ENCODE measurements at regions not wholly inside any gene's neighbourhood (a gene's known extent, or its start where the extent isn't known, plus 50 kb on each side); places are given as distances from the start of the nearest gene placed in this dataset.
A peak's percentile ranks its signal among the peaks of the same experiment; 100 is the strongest.

- H3K4me1 Mint-ChIP-seq, result no peaks in the 10 kb centered on the region
- ChIA-PET POLR2A (no interaction called here), CTCF (no interaction called here)
Observed at GRCh38 chr17:71301063-71301462, 819.8 kb upstream of the SOX9 start.

DNA sequence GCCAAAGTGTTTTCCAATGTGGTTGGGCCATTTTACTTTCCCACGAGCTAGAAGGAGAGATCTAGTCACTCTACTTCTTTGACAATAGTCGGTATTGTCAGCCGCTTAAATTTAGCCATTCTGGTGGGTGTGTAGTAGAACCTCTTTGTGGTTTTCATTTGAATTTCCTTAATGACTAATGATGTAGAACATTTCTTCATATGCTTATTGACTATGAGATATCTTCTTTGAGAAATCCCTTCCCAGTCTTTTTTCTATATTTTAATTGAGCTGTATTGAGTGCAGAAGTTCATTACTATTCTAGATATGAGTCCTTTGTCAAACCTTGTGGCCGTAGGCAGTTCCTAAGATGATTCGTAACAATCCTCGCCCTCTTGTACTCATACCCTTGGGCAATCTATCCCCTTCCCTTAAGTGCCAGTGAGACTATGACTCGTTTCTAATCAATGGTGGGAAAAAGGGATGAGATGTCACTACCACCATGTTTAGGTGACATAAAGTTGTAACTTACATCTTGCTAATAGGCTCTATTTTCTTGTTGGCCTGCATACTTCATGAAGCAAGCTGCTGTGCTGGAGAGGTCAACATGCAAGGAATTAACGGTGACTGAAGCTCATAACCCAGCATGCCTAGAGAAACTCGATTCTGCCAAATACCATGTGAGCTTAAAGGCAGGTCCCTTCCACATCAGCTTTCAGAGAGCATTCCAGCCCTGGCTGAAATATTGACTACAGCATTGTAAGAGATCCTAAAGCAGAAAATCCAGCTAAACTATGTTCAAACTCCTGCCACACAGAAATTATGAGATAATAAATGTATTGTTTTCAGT, 817.9 kb upstream of the SOX9 start:
- Histone ChIP-seq H3K4me1 (ENCODE audit: control insufficient read depth in 2 of 2, insufficient read depth in 2 of 2, low read length in 2 of 2) (no peaks in the 10 kb centered on the region), H3K9me3 (ENCODE audit: control extremely low read depth in 1 of 3, control insufficient read depth in 2 of 3, insufficient read depth in 1 of 3, low read length in 2 of 3) (peaks cover 0 to 9% (median 3%) of the 10 kb centered on the region in 3 donors), H3K27me3 (replicated peaks in 1 of 4; ENCODE audit: control extremely low read depth in 1 of 4, control insufficient read depth in 3 of 4, insufficient read depth in 4 of 4, low read length in 3 of 4) (no peaks in the 10 kb centered on the region), H4K20me1 (ENCODE audit: control insufficient read depth, insufficient read depth, low read length, poor library complexity, severe bottlenecking) (no peaks in the 10 kb centered on the region), H3K4me2 (replicated peaks; ENCODE audit: low read depth, low read length, poor library complexity, severe bottlenecking) (no peak overlapping the region), H2AFZ (ENCODE audit: insufficient read depth, low read depth, low read length, poor library complexity, severe bottlenecking) (no peak overlapping the region), H3K27ac (ENCODE audit: low read length in 2 of 2) (no peak overlapping the region), H3K79me2 (ENCODE audit: control insufficient read depth, insufficient read depth, low read length) (no peaks in the 10 kb centered on the region), H3K36me3 (replicated peaks in 1 of 2; ENCODE audit: control extremely low read depth in 1 of 2, control insufficient read depth in 1 of 2, extremely low read depth in 1 of 2, insufficient read depth in 2 of 2, low read length in 1 of 2) (no peaks in the 10 kb centered on the region), H3K4me3 (ENCODE audit: control extremely low read depth in 1 of 5, extremely low read depth in 1 of 5, insufficient read depth in 1 of 5, low read depth in 2 of 5, low read length in 4 of 5) (no peak overlapping the region), H3K9ac (ENCODE audit: low read length) (no peak overlapping the region)
- H3K27ac Mint-ChIP-seq, result no peak overlapping the region
- intact Hi-C loops (cut with micrococcal nuclease), result no loop called here
- no peaks in the 10 kb centered on the region for H3K4me1 Mint-ChIP-seq
- peaks cover 15% of the 10 kb centered on the region for H3K9me3 Mint-ChIP-seq (ENCODE audit: insufficient read depth)
- ChIA-PET POLR2A (no interaction called here), CTCF (no interaction called here)
- DNase-seq, result no peak
- WGBS (ENCODE audit: insufficient coverage), result 90% methylated on average over 5 of the region's 9 CpGs
- H3K27me3 Mint-ChIP-seq, result no peaks in the 10 kb centered on the region
- H3K4me3 Mint-ChIP-seq, result no peak overlapping the region
- no peak for ATAC-seq (ENCODE audit: low read depth)
- TF ChIP-seq, protein P1, sequence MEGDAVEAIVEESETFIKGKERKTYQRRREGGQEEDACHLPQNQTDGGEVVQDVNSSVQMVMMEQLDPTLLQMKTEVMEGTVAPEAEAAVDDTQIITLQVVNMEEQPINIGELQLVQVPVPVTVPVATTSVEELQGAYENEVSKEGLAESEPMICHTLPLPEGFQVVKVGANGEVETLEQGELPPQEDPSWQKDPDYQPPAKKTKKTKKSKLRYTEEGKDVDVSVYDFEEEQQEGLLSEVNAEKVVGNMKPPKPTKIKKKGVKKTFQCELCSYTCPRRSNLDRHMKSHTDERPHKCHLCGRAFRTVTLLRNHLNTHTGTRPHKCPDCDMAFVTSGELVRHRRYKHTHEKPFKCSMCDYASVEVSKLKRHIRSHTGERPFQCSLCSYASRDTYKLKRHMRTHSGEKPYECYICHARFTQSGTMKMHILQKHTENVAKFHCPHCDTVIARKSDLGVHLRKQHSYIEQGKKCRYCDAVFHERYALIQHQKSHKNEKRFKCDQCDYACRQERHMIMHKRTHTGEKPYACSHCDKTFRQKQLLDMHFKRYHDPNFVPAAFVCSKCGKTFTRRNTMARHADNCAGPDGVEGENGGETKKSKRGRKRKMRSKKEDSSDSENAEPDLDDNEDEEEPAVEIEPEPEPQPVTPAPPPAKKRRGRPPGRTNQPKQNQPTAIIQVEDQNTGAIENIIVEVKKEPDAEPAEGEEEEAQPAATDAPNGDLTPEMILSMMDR (IDR thresholded peaks at IDR 0.05), result no peak
- TF ChIP-seq EZH2 (IDR thresholded peaks at IDR 0.05; ENCODE audit: borderline replicate concordance, insufficient read depth, low read depth, low read length, poor library complexity, severe bottlenecking), result no peak

More at GRCh38 chr17:71301063-71301462, 819.8 kb upstream of the SOX9 start:
- Histone ChIP-seq H3K4me2 (replicated peaks; ENCODE audit: low read depth, low read length, poor library complexity, severe bottlenecking) (no peak overlapping the region), H3K9me3 (ENCODE audit: control extremely low read depth in 1 of 3, control insufficient read depth in 2 of 3, insufficient read depth in 1 of 3, low read length in 2 of 3) (peaks cover 0 to 9% (median 3%) of the 10 kb centered on the region in 3 donors), H3K27ac (ENCODE audit: low read length in 2 of 2) (no peak overlapping the region), H4K20me1 (ENCODE audit: control insufficient read depth, insufficient read depth, low read length, poor library complexity, severe bottlenecking) (no peaks in the 10 kb centered on the region), H2AFZ (ENCODE audit: insufficient read depth, low read depth, low read length, poor library complexity, severe bottlenecking) (no peak overlapping the region), H3K4me3 (ENCODE audit: control extremely low read depth in 1 of 5, extremely low read depth in 1 of 5, insufficient read depth in 1 of 5, low read depth in 2 of 5, low read length in 4 of 5) (no peak overlapping the region), H3K36me3 (replicated peaks in 1 of 2; ENCODE audit: control extremely low read depth in 1 of 2, control insufficient read depth in 1 of 2, extremely low read depth in 1 of 2, insufficient read depth in 2 of 2, low read length in 1 of 2) (no peaks in the 10 kb centered on the region), H3K9ac (ENCODE audit: low read length) (no peak overlapping the region), H3K27me3 (replicated peaks in 1 of 4; ENCODE audit: control extremely low read depth in 1 of 4, control insufficient read depth in 3 of 4, insufficient read depth in 4 of 4, low read length in 3 of 4) (no peaks in the 10 kb centered on the region), H3K4me1 (ENCODE audit: control insufficient read depth in 2 of 2, insufficient read depth in 2 of 2, low read length in 2 of 2) (no peaks in the 10 kb centered on the region), H3K79me2 (ENCODE audit: control insufficient read depth, insufficient read depth, low read length) (no peaks in the 10 kb centered on the region)
- H3K27me3 Mint-ChIP-seq, result no peaks in the 10 kb centered on the region
- peaks cover 11% of the 10 kb centered on the region for H3K9me3 Mint-ChIP-seq (ENCODE audit: insufficient read depth)
- TF ChIP-seq EZH2 (IDR thresholded peaks at IDR 0.05; ENCODE audit: borderline replicate concordance, insufficient read depth, low read depth, low read length, poor library complexity, severe bottlenecking), result no peak
- TF ChIP-seq, protein P1 (IDR thresholded peaks at IDR 0.05), result peak; percentile 21
- intact Hi-C loops (cut with micrococcal nuclease), result no loop called here
- ATAC-seq (ENCODE audit: low read depth) (no peak), DNase-seq (no peak)
- no peak overlapping the region for H3K4me3 Mint-ChIP-seq
- H3K27ac Mint-ChIP-seq, result no peak overlapping the region

Data from B cell (primary cell).